GM23248 (cell line): ENCODE measurements at regions not wholly inside any gene's neighbourhood (a gene's known extent, or its start where the extent isn't known, plus 50 kb on each side); places are given as distances from the start of the nearest gene placed in this dataset.

Experiments
- DNase-seq: peaks from one replicate; pipeline ENCODE4 v3.0.0-alpha.2; 2015
- H2AFZ ChIP-seq: fragments of 200-600 bp; sonication (generic); 2 replicates; pipeline ENCODE4 v1.6.1; 2016; ENCODE audit warnings: antibody characterized with exemption
- H3F3A ChIP-seq: fragments of 200-600 bp; sonication (generic); 2 replicates; pipeline ENCODE4 v1.6.1; 2016; ENCODE audit warnings: mild to moderate bottlenecking, antibody characterized with exemption, mixed run types; ENCODE audit not compliant: insufficient read depth
- H3K27ac ChIP-seq: fragments of 200-600 bp; sonication (generic); 2 replicates; pipeline ENCODE4 v1.5.1; 2016; ENCODE audit warnings: mild to moderate bottlenecking
- H3K27me3 ChIP-seq: fragments of 200-600 bp; sonication (generic); replicated peaks from 2 replicates; pipeline ENCODE4 v1.6.1; 2016; ENCODE audit warnings: mild to moderate bottlenecking; ENCODE audit not compliant: insufficient read depth
- H3K36me3 ChIP-seq: fragments of 200-600 bp; sonication (generic); 2 replicates; pipeline ENCODE4 v1.6.1; 2016; ENCODE audit warnings: low read depth, mild to moderate bottlenecking
- H3K4me1 ChIP-seq: fragments of 200-600 bp; sonication (generic); 2 replicates; pipeline ENCODE4 v1.6.1; 2016; ENCODE audit warnings: mild to moderate bottlenecking; ENCODE audit not compliant: insufficient read depth
- H3K4me2 ChIP-seq: fragments of 200-600 bp; sonication (generic); one replicate; pipeline ENCODE4 v1.6.1; 2016; ENCODE audit warnings: mild to moderate bottlenecking; ENCODE audit not compliant: unreplicated experiment
- H3K4me3 ChIP-seq: fragments of 200-600 bp; sonication (generic); 2 replicates; pipeline ENCODE4 v1.5.1; 2016; ENCODE audit warnings: mild to moderate bottlenecking
- H3K79me2 ChIP-seq: fragments of 200-600 bp; sonication (generic); 2 replicates; pipeline ENCODE4 v1.6.1; 2016; ENCODE audit warnings: mild to moderate bottlenecking; ENCODE audit not compliant: insufficient read depth
- H3K9ac ChIP-seq: fragments of 200-600 bp; sonication (generic); 2 replicates; pipeline ENCODE4 v1.6.1; 2016; ENCODE audit warnings: mild to moderate bottlenecking
- H3K9me2 ChIP-seq: fragments of 200-600 bp; sonication (generic); 2 replicates; pipeline ENCODE4 v1.6.1; 2016; ENCODE audit warnings: mixed run types, mild to moderate bottlenecking, moderate library complexity; ENCODE audit not compliant: insufficient read depth
- H3K9me3 ChIP-seq: fragments of 200-600 bp; sonication (generic); one replicate; pipeline ENCODE4 v1.6.1; 2017; ENCODE audit warnings: low read depth
- H4K20me1 ChIP-seq: fragments of 200-600 bp; sonication (generic); 2 replicates; pipeline ENCODE4 v1.6.0; 2016; ENCODE audit not compliant: insufficient read depth
- EZH2 ChIP-seq: fragments of 200-600 bp; sonication (generic); IDR thresholded peaks from 2 replicates; pipeline ENCODE4 v1.6.1; 2018; ENCODE audit warnings: antibody characterized with exemption, mild to moderate bottlenecking; ENCODE audit not compliant: insufficient read depth, poor library complexity, severe bottlenecking
- EZH2phosphoT487 ChIP-seq: fragments of 200-600 bp; sonication (generic); IDR thresholded peaks from 2 replicates; pipeline ENCODE4 v1.6.1; 2018; ENCODE audit warnings: antibody characterized with exemption, moderate library complexity, mild to moderate bottlenecking, low read depth; ENCODE audit not compliant: insufficient read depth
- WGBS, 2 experiments: methylation state at CpG; one replicate each; pipeline ENCODE4 v1.1.6; 2015 to 2017; ENCODE audit warnings: low lambda C conversion rate in 2 of 2, low coverage in 1 of 2; ENCODE audit errors: missing lambda C conversion rate in 2 of 2; 5-methylcytosine and 5-hydroxymethylcytosine counted together
- in situ Hi-C: fragments of 300-500 bp; cut with MboI; formaldehyde crosslinking; loops from 2 replicates; pipeline ENCODE4 v1.15.0; 2020

DNA sequence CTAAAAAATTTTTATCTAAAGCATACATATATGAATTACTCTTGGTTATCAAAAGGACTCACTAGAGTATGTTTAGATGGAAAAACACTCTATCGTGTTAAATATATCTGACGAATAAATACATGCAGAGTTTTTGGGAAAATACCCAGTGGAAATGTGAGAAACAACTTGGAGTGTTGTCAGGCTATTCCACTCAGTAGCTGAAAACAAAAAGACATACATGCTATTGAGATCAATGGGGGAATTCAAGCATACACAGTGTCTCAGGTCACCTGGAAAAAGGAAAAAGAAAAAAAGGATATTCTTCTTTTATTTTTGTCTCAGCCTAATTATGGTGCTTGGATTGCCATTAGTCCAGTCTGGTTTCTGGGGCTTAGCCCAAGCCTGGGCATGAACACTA is 247.0 kb upstream of the LYPLAL1 start:
- no peaks in the 10 kb centered on the region for H3K9me3 ChIP-seq
- H3K4me2 ChIP-seq = no peak overlapping the region
- 88 to 93% methylated on average over 2 of the region's 2 CpGs for WGBS, 2 experiments
- TF ChIP-seq EZH2phosphoT487 (no peak), EZH2 (no peak)
- no peaks in the 10 kb centered on the region for H3K27me3 ChIP-seq
- no peaks in the 10 kb centered on the region for H3F3A ChIP-seq
- no peak overlapping the region for H3K4me3 ChIP-seq
- H3K27ac ChIP-seq = no peak overlapping the region
- H2AFZ ChIP-seq = no peak overlapping the region
- H3K9ac ChIP-seq = no peak overlapping the region
- no peaks in the 10 kb centered on the region for H3K79me2 ChIP-seq
- no peaks in the 10 kb centered on the region for H3K9me2 ChIP-seq
- no peaks in the 10 kb centered on the region for H4K20me1 ChIP-seq
- in situ Hi-C loops = no loop called here
- DNase-seq = no peak
- no peaks in the 10 kb centered on the region for H3K36me3 ChIP-seq
- H3K4me1 ChIP-seq = no peaks in the 10 kb centered on the region

DNA sequence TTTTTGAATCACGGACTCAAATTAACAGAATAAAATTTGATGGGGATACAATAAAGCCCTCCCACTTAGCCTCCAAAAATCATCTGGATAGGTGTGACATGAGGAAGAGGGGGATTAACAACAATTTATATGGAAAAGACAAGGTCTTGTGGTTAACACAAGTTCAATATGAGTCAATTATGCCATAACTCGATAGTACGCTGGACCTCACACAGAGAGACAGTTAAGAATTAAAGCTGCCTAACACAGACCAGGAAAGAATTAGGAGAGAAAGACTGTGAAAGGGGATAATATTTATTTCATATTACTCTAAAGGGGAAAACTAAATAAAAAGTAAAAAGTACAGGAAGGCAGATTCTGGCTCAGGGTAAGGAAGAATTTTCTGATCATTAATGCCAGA is 243.7 kb upstream of the LYPLAL1 start:
- Histone ChIP-seq H3K36me3 (no peaks in the 10 kb centered on the region), H4K20me1 (no peaks in the 10 kb centered on the region), H3K27ac (no peak overlapping the region), H3K4me2 (no peak overlapping the region), H3K9ac (no peak overlapping the region), H3K4me3 (no peak overlapping the region), H3K9me2 (no peaks in the 10 kb centered on the region), H3K4me1 (no peaks in the 10 kb centered on the region), H3F3A (no peaks in the 10 kb centered on the region), H3K9me3 (peaks cover 1% of the 10 kb centered on the region), H3K79me2 (no peaks in the 10 kb centered on the region), H2AFZ (no peak overlapping the region), H3K27me3 (no peaks in the 10 kb centered on the region)
- DNase-seq = no peak
- TF ChIP-seq EZH2 (no peak), EZH2phosphoT487 (no peak)
- 46 to 48% methylated on average over 3 of the region's 3 CpGs for WGBS, 2 experiments
- in situ Hi-C loops = no loop called here

DNA sequence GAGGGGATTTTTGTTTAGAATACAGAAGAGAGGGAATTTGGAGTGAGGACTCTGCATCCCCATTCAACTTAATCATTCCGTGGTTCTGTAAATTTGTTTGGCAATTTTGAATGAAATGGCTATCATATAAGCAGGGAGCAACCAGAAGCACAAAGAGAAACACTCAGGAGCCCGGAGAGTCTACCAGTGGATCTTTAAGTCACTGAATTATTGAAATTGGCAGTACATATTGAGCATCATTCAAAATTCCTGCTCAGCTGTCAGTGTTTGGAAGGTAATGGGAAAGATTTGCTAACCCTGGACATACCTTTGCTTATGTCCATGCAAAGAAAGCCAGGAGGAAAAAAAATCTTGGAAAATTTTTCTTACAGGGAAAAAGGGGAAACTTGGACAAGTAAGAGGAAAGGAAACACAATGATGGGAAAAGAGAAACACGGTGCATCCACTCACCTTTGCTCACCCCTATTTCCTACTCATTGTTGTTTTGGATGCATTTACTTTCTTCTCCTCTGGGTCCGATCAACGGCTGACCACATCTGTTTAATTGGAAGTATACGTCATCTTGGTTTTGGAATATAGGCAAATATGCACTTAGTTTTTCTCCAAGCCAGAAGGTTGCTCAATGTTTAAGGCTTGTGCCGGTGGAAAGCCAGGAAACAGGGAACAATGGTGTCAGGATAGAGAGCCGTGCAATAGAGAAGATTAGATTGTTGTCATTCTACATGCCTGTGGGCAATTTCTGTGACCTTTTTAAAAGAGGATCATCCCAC is 243.0 kb upstream of the LYPLAL1 start:
- TF ChIP-seq EZH2 (no peak), EZH2phosphoT487 (no peak)
- Histone ChIP-seq H3K4me1 (no peaks in the 10 kb centered on the region), H3K27me3 (no peaks in the 10 kb centered on the region), H3K27ac (no peak overlapping the region), H3K9me2 (no peaks in the 10 kb centered on the region), H4K20me1 (no peaks in the 10 kb centered on the region), H3K9me3 (peaks cover 2% of the 10 kb centered on the region), H3K79me2 (no peaks in the 10 kb centered on the region), H3K9ac (no peak overlapping the region), H3F3A (no peaks in the 10 kb centered on the region), H3K36me3 (no peaks in the 10 kb centered on the region), H3K4me3 (no peak overlapping the region), H3K4me2 (no peak overlapping the region), H2AFZ (no peak overlapping the region)
- in situ Hi-C loops = no loop called here
- DNase-seq = no peak
- WGBS, 2 experiments = 73 to 78% methylated on average over 8 of the region's 8 CpGs

GRCh38 chr1:218931324-218931723 is 242.4 kb upstream of the LYPLAL1 start:
- Histone ChIP-seq H3K9ac (no peak overlapping the region), H3F3A (no peaks in the 10 kb centered on the region), H3K9me3 (peaks cover 2% of the 10 kb centered on the region), H3K4me3 (no peak overlapping the region), H3K4me1 (no peaks in the 10 kb centered on the region), H3K79me2 (no peaks in the 10 kb centered on the region), H3K36me3 (no peaks in the 10 kb centered on the region), H3K4me2 (no peak overlapping the region), H2AFZ (no peak overlapping the region), H3K27me3 (no peaks in the 10 kb centered on the region), H3K27ac (no peak overlapping the region), H4K20me1 (no peaks in the 10 kb centered on the region), H3K9me2 (no peaks in the 10 kb centered on the region)
- no peak for TF ChIP-seq EZH2phosphoT487
- no peak for TF ChIP-seq EZH2
- no peak for DNase-seq
- WGBS, 2 experiments = 63 to 66% methylated on average over 2 of the region's 2 CpGs
- in situ Hi-C loops = no loop called here
